ENCODE measurements at regions not wholly inside any gene's neighbourhood (a gene's known extent, or its start where the extent isn't known, plus 50 kb on each side); places are given as distances from the start of the nearest gene placed in this dataset.
"Not testable (repeated sequence)": the region's sequence is repeated elsewhere in the genome, so short reads cannot be mapped to it uniquely, and the experiment has no call there.

- DNase-seq, result not testable (repeated sequence)
These were observed 294.7 kb upstream of the TEKT4 start for GRCh38 chr2:94576486-94576885.

- not testable (repeated sequence) for DNase-seq
These were observed 294.1 kb upstream of the TEKT4 start for GRCh38 chr2:94577160-94577559.

- DNase-seq, result not testable (repeated sequence)
These were observed 292.0 kb upstream of the TEKT4 start for GRCh38 chr2:94579221-94579620.

- DNase-seq, result not testable (repeated sequence)
These were observed 288.0 kb upstream of the TEKT4 start for GRCh38 chr2:94583081-94583723.

GRCh38 chr2:94584569-94584968 lies 286.7 kb upstream of the TEKT4 start:
- not testable (repeated sequence) for DNase-seq

- DNase-seq, result peak; percentile 37
These were observed 284.9 kb upstream of the TEKT4 start for GRCh38 chr2:94586032-94586982.

GRCh38 chr2:94587042-94587441 lies 284.2 kb upstream of the TEKT4 start:
- DNase-seq, result not testable (repeated sequence)

GRCh38 chr2:94594019-94594836 lies 277.0 kb upstream of the TEKT4 start:
- DNase-seq, result not testable (repeated sequence)

GRCh38 chr2:94595956-94596355 lies 275.3 kb upstream of the TEKT4 start:
- DNase-seq, result not testable (repeated sequence)

GRCh38 chr2:94598075-94598713 lies 273.0 kb upstream of the TEKT4 start:
- not testable (repeated sequence) for DNase-seq

- not testable (repeated sequence) for DNase-seq
These were observed 270.3 kb upstream of the TEKT4 start for GRCh38 chr2:94600929-94601328.

- DNase-seq, result no peak
These were observed 268.8 kb upstream of the TEKT4 start for GRCh38 chr2:94602466-94602865.

- no peak for DNase-seq
These were observed 249.1 kb upstream of the TEKT4 start for GRCh38 chr2:94622113-94622618.

GRCh38 chr2:94628953-94629352 lies 242.3 kb upstream of the TEKT4 start:
- DNase-seq, result not testable (repeated sequence)

- DNase-seq, result not testable (repeated sequence)
These were observed 229.8 kb upstream of the TEKT4 start for GRCh38 chr2:94641397-94641796.

GRCh38 chr2:94652131-94652530 lies 219.1 kb upstream of the TEKT4 start:
- not testable (repeated sequence) for DNase-seq

GRCh38 chr2:94669858-94670257 lies 201.4 kb upstream of the TEKT4 start:
- not testable (repeated sequence) for DNase-seq

GRCh38 chr2:94694236-94694635 lies 177.0 kb upstream of the TEKT4 start:
- not testable (repeated sequence) for DNase-seq

- not testable (repeated sequence) for DNase-seq
These were observed 162.2 kb upstream of the TEKT4 start for GRCh38 chr2:94708982-94709381.

- no peak for DNase-seq
These were observed 145.7 kb upstream of the TEKT4 start for GRCh38 chr2:94725543-94725942.

GRCh38 chr2:94735536-94735935 lies 135.7 kb upstream of the TEKT4 start:
- DNase-seq, result not testable (repeated sequence)

GRCh38 chr2:94737145-94737544 lies 134.1 kb upstream of the TEKT4 start:
- DNase-seq, result not testable (repeated sequence)
